ENCODE measurements at regions not wholly inside any gene's neighbourhood (a gene's known extent, or its start where the extent isn't known, plus 50 kb on each side); places are given as distances from the start of the nearest gene placed in this dataset.

GRCh38 chr6:8857160-8857559 is 421.8 kb upstream of the SLC35B3 start:
- H4K91ac ChIP-seq (ENCODE audit: insufficient read length, low read depth, low read length), result no peak overlapping the region
- H2BK120ac ChIP-seq (ENCODE audit: low read depth, low read length, poor library complexity, severe bottlenecking), result no peak overlapping the region
- H3K9ac ChIP-seq (ENCODE audit: extremely low read depth, insufficient read length, low read length), result no peak overlapping the region
- Mint-ChIP-seq H3K9me3 (no peaks in the 10 kb centered on the region), H3K27ac (no peak overlapping the region), H3K36me3 (ENCODE audit: insufficient read depth in 1 of 3, low read depth in 3 of 3) (no peaks in the 10 kb centered on the region), H3K4me3 (no peak overlapping the region), H3K27me3 (ENCODE audit: low read depth) (no peaks in the 10 kb centered on the region), H3K4me1 (no peaks in the 10 kb centered on the region)
- TF ChIP-seq CTCF (conservative IDR thresholded peaks at IDR 0.05), result no peak
- H3K4me2 ChIP-seq (ENCODE audit: insufficient read depth, insufficient read length, low read length), result no peak overlapping the region
- no peak overlapping the region for H2BK12ac ChIP-seq (ENCODE audit: insufficient read length, low read depth, low read length)
- H2BK5ac ChIP-seq (ENCODE audit: insufficient read length, low read length), result no peak overlapping the region
- no peak overlapping the region for H4K8ac ChIP-seq (replicated peaks; ENCODE audit: insufficient read length, low read depth, low read length)
- no peak overlapping the region for H2AFZ ChIP-seq (ENCODE audit: low read length)
- no peak overlapping the region for H4K5ac ChIP-seq (ENCODE audit: insufficient read length, low read depth, low read length)
- H3K79me2 ChIP-seq (ENCODE audit: insufficient read depth, low read length), result no peaks in the 10 kb centered on the region
- no peak overlapping the region for H3K14ac ChIP-seq (ENCODE audit: insufficient read depth, low read length)
- no peaks in the 10 kb centered on the region for H3K79me1 ChIP-seq (ENCODE audit: insufficient read depth, low read depth, low read length, poor library complexity, severe bottlenecking)
- no peak overlapping the region for H3K27ac ChIP-seq (ENCODE audit: insufficient read length, low read depth, low read length)
- no peak overlapping the region for H2BK15ac ChIP-seq (ENCODE audit: low read depth, low read length)
- no peaks in the 10 kb centered on the region for H3K27me3 ChIP-seq (ENCODE audit: insufficient read depth, low read length)
- no peaks in the 10 kb centered on the region for H3K23me2 ChIP-seq (ENCODE audit: insufficient read length, low read depth, low read length, poor library complexity, severe bottlenecking)
- H4K20me1 ChIP-seq (ENCODE audit: control insufficient read depth, insufficient read depth, insufficient read length), result no peaks in the 10 kb centered on the region
- DNase-seq, result no peak
- no peaks in the 10 kb centered on the region for H3K9me3 ChIP-seq (ENCODE audit: control insufficient read depth, low read depth, low read length)
- no peaks in the 10 kb centered on the region for H3K4me1 ChIP-seq (ENCODE audit: insufficient read depth, low read length)
- H3K18ac ChIP-seq (ENCODE audit: insufficient read length, low read depth, low read length), result no peak overlapping the region
- H2BK20ac ChIP-seq (ENCODE audit: low read depth, low read length, poor library complexity, severe bottlenecking), result no peak overlapping the region
- H3K56ac ChIP-seq (ENCODE audit: insufficient read length, low read depth, low read length), result no peak overlapping the region
- no CpG with 5 or more reads among the region's 2 CpGs for WGBS (ENCODE audit: extremely low coverage, insufficient read length, low lambda C conversion rate)
- no peak overlapping the region for H2AK5ac ChIP-seq (ENCODE audit: insufficient read length, low read length)
- no peak overlapping the region for H3T11ph ChIP-seq (ENCODE audit: low read length)
- H3K4ac ChIP-seq (ENCODE audit: low read depth, low read length), result no peak overlapping the region
- H3K23ac ChIP-seq (ENCODE audit: insufficient read length, low read depth, low read length), result no peak overlapping the region

Measured in H9 (cell line).